Neural cell (in vitro differentiated cells): ENCODE measurements at regions not wholly inside any gene's neighbourhood (a gene's known extent, or its start where the extent isn't known, plus 50 kb on each side); places are given as distances from the start of the nearest gene placed in this dataset.

Experiments
- EZH2 ChIP-seq: fragments of 200-600, 300-800 bp; shearing (Covaris generic), sonication (generic); IDR thresholded peaks from 2 replicates; pipeline ENCODE4 v1.6.1; 2014; ENCODE audit warnings: antibody characterized with exemption, low read length, borderline replicate concordance, mild to moderate bottlenecking; ENCODE audit not compliant: insufficient read depth, poor library complexity, severe bottlenecking
- POLR2AphosphoS5 ChIP-seq: IDR thresholded peaks from 2 replicates; pipeline ENCODE4 v1.6.1; 2012
- TF ChIP-seq, protein P1 (sequence below): fragments of 450-650 bp; IDR thresholded peaks from 2 replicates; pipeline ENCODE4 v1.5.1; 2014; ENCODE audit warnings: antibody characterized with exemption, mild to moderate bottlenecking, moderate library complexity; ENCODE audit not compliant: poor library complexity, severe bottlenecking
- TF ChIP-seq, protein P2 (sequence below): IDR thresholded peaks from 2 replicates; pipeline ENCODE4 v1.6.1; 2012; ENCODE audit warnings: borderline replicate concordance

DNA sequence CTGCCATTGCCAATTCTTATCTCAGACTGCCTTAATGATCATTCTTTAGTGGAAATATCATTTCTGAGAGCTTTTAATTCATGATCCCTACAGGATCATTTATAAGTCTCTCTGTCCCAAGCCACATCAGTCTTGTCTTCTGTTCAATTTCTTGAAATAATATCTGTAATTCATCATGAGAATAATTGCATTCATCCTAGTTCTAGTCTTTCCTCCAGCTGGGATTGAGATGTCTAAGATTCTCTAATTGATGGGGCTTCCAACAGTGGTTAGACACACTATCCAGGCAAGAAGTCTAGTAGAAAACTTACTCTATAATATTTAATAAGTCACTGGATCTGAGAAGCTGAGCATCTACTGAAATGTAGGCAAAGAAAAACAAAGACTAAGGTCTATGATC is 854.7 kb upstream of the ADGRL3 start:
- TF ChIP-seq, protein P1, sequence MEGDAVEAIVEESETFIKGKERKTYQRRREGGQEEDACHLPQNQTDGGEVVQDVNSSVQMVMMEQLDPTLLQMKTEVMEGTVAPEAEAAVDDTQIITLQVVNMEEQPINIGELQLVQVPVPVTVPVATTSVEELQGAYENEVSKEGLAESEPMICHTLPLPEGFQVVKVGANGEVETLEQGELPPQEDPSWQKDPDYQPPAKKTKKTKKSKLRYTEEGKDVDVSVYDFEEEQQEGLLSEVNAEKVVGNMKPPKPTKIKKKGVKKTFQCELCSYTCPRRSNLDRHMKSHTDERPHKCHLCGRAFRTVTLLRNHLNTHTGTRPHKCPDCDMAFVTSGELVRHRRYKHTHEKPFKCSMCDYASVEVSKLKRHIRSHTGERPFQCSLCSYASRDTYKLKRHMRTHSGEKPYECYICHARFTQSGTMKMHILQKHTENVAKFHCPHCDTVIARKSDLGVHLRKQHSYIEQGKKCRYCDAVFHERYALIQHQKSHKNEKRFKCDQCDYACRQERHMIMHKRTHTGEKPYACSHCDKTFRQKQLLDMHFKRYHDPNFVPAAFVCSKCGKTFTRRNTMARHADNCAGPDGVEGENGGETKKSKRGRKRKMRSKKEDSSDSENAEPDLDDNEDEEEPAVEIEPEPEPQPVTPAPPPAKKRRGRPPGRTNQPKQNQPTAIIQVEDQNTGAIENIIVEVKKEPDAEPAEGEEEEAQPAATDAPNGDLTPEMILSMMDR, result no peak
- TF ChIP-seq POLR2AphosphoS5 (no peak), EZH2 (no peak)
- TF ChIP-seq, protein P2, sequence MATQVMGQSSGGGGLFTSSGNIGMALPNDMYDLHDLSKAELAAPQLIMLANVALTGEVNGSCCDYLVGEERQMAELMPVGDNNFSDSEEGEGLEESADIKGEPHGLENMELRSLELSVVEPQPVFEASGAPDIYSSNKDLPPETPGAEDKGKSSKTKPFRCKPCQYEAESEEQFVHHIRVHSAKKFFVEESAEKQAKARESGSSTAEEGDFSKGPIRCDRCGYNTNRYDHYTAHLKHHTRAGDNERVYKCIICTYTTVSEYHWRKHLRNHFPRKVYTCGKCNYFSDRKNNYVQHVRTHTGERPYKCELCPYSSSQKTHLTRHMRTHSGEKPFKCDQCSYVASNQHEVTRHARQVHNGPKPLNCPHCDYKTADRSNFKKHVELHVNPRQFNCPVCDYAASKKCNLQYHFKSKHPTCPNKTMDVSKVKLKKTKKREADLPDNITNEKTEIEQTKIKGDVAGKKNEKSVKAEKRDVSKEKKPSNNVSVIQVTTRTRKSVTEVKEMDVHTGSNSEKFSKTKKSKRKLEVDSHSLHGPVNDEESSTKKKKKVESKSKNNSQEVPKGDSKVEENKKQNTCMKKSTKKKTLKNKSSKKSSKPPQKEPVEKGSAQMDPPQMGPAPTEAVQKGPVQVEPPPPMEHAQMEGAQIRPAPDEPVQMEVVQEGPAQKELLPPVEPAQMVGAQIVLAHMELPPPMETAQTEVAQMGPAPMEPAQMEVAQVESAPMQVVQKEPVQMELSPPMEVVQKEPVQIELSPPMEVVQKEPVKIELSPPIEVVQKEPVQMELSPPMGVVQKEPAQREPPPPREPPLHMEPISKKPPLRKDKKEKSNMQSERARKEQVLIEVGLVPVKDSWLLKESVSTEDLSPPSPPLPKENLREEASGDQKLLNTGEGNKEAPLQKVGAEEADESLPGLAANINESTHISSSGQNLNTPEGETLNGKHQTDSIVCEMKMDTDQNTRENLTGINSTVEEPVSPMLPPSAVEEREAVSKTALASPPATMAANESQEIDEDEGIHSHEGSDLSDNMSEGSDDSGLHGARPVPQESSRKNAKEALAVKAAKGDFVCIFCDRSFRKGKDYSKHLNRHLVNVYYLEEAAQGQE, result no peak
